ENCODE measurements at regions not wholly inside any gene's neighbourhood (a gene's known extent, or its start where the extent isn't known, plus 50 kb on each side); places are given as distances from the start of the nearest gene placed in this dataset.

DNA sequence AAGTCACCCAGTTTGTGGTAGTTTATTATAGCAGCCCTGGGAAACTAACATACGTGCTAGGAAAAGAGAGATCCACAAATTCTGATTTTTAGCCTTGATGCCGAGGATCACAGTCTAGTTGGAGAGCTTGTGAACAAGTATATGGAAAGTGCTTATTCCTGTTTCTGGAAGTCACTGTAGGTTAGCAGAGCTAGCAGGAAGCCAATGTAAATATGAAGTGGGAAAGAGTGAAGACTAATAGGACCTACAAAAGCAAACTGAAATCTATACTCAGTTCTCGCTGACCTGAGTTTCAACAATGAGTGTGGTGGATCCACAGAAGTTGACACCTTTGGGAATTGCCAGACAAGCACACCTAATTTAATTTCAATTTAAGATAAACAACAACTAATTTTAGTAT is 254.9 kb downstream of the PLK2 start:
- TF ChIP-seq RAD21 (IDR thresholded peaks at IDR 0.05; ENCODE audit: low read length), result no peak
- TF ChIP-seq SIN3A (IDR thresholded peaks at IDR 0.05; ENCODE audit: borderline replicate concordance, low read depth, low read length), result no peak
- no peak for TF ChIP-seq EP300 (IDR thresholded peaks at IDR 0.05; ENCODE audit: borderline replicate concordance in 1 of 2, low read depth in 1 of 2, low read length in 1 of 2)
- TF ChIP-seq YY1 (IDR thresholded peaks at IDR 0.05; ENCODE audit: low read depth), result no peak
- TF ChIP-seq, protein P1, sequence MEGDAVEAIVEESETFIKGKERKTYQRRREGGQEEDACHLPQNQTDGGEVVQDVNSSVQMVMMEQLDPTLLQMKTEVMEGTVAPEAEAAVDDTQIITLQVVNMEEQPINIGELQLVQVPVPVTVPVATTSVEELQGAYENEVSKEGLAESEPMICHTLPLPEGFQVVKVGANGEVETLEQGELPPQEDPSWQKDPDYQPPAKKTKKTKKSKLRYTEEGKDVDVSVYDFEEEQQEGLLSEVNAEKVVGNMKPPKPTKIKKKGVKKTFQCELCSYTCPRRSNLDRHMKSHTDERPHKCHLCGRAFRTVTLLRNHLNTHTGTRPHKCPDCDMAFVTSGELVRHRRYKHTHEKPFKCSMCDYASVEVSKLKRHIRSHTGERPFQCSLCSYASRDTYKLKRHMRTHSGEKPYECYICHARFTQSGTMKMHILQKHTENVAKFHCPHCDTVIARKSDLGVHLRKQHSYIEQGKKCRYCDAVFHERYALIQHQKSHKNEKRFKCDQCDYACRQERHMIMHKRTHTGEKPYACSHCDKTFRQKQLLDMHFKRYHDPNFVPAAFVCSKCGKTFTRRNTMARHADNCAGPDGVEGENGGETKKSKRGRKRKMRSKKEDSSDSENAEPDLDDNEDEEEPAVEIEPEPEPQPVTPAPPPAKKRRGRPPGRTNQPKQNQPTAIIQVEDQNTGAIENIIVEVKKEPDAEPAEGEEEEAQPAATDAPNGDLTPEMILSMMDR (IDR thresholded peaks at IDR 0.05), result no peak
- TF ChIP-seq RCOR1 (IDR thresholded peaks at IDR 0.05; ENCODE audit: low read length), result no peak
- TF ChIP-seq, protein P2, sequence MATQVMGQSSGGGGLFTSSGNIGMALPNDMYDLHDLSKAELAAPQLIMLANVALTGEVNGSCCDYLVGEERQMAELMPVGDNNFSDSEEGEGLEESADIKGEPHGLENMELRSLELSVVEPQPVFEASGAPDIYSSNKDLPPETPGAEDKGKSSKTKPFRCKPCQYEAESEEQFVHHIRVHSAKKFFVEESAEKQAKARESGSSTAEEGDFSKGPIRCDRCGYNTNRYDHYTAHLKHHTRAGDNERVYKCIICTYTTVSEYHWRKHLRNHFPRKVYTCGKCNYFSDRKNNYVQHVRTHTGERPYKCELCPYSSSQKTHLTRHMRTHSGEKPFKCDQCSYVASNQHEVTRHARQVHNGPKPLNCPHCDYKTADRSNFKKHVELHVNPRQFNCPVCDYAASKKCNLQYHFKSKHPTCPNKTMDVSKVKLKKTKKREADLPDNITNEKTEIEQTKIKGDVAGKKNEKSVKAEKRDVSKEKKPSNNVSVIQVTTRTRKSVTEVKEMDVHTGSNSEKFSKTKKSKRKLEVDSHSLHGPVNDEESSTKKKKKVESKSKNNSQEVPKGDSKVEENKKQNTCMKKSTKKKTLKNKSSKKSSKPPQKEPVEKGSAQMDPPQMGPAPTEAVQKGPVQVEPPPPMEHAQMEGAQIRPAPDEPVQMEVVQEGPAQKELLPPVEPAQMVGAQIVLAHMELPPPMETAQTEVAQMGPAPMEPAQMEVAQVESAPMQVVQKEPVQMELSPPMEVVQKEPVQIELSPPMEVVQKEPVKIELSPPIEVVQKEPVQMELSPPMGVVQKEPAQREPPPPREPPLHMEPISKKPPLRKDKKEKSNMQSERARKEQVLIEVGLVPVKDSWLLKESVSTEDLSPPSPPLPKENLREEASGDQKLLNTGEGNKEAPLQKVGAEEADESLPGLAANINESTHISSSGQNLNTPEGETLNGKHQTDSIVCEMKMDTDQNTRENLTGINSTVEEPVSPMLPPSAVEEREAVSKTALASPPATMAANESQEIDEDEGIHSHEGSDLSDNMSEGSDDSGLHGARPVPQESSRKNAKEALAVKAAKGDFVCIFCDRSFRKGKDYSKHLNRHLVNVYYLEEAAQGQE (IDR thresholded peaks at IDR 0.05; ENCODE audit: low read depth, low read length), result no peak
- no peak for TF ChIP-seq FOXM1 (IDR thresholded peaks at IDR 0.05; ENCODE audit: low read depth)
- TF ChIP-seq, protein P3, sequence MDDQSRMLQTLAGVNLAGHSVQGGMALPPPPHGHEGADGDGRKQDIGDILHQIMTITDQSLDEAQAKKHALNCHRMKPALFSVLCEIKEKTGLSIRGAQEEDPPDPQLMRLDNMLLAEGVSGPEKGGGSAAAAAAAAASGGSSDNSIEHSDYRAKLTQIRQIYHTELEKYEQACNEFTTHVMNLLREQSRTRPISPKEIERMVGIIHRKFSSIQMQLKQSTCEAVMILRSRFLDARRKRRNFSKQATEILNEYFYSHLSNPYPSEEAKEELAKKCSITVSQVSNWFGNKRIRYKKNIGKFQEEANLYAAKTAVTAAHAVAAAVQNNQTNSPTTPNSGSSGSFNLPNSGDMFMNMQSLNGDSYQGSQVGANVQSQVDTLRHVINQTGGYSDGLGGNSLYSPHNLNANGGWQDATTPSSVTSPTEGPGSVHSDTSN (IDR thresholded peaks at IDR 0.05), result no peak
- no peak for TF ChIP-seq POLR2AphosphoS5 (IDR thresholded peaks at IDR 0.05; ENCODE audit: low read depth, low read length)
- no peak for TF ChIP-seq FOXJ3 (CRISPR knock-in tag; IDR thresholded peaks at IDR 0.05)
- TF ChIP-seq GABPA (IDR thresholded peaks at IDR 0.05; ENCODE audit: low read depth), result no peak
- no peak for TF ChIP-seq ELF1 (IDR thresholded peaks at IDR 0.05)
- TF ChIP-seq, protein P4, sequence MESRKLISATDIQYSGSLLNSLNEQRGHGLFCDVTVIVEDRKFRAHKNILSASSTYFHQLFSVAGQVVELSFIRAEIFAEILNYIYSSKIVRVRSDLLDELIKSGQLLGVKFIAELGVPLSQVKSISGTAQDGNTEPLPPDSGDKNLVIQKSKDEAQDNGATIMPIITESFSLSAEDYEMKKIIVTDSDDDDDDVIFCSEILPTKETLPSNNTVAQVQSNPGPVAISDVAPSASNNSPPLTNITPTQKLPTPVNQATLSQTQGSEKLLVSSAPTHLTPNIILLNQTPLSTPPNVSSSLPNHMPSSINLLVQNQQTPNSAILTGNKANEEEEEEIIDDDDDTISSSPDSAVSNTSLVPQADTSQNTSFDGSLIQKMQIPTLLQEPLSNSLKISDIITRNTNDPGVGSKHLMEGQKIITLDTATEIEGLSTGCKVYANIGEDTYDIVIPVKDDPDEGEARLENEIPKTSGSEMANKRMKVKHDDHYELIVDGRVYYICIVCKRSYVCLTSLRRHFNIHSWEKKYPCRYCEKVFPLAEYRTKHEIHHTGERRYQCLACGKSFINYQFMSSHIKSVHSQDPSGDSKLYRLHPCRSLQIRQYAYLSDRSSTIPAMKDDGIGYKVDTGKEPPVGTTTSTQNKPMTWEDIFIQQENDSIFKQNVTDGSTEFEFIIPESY (IDR thresholded peaks at IDR 0.05; ENCODE audit: borderline replicate concordance, low read depth), result no peak
- TF ChIP-seq RFX5 (IDR thresholded peaks at IDR 0.05; ENCODE audit: low read length), result no peak
- no peak for TF ChIP-seq CHD2 (IDR thresholded peaks at IDR 0.05; ENCODE audit: low read length, partially characterized antibody)
- TF ChIP-seq JUND (IDR thresholded peaks at IDR 0.05), result no peak
- TF ChIP-seq NFIC (IDR thresholded peaks at IDR 0.05; ENCODE audit: borderline replicate concordance), result no peak
- Histone ChIP-seq H2AFZ (ENCODE audit: low read depth) (no peak overlapping the region), H3K9me3 (no peaks in the 10 kb centered on the region), H3K4me1 (ENCODE audit: control insufficient read depth in 1 of 2, insufficient read depth in 2 of 2, low read depth in 1 of 2, low read length in 1 of 2) (no peaks in the 10 kb centered on the region; a peak in 1 of 4 replicates), H3K9me2 (no peaks in the 10 kb centered on the region), H3K27me3 (ENCODE audit: insufficient read depth) (no peaks in the 10 kb centered on the region), H3F3A (replicated peaks; ENCODE audit: insufficient read depth) (peaks cover 3% of the 10 kb centered on the region), H3K4me3 (ENCODE audit: low read depth in 2 of 2, low read length in 1 of 2) (no peak overlapping the region), H4K20me1 (ENCODE audit: insufficient read depth) (no peaks in the 10 kb centered on the region), H3K27ac (ENCODE audit: low read depth in 2 of 2, low read length in 1 of 2) (no peak overlapping the region), H3K4me2 (no peak overlapping the region), H3K36me3 (replicated peaks in 1 of 2; ENCODE audit: control insufficient read depth in 1 of 2, insufficient read depth in 2 of 2, low read length in 1 of 2) (no peaks in the 10 kb centered on the region), H3K79me2 (ENCODE audit: insufficient read depth) (no peaks in the 10 kb centered on the region), H3K9ac (no peak overlapping the region)
- 92% methylated on average over 3 of the region's 3 CpGs for WGBS (ENCODE audit: low lambda C conversion rate)
- ChIA-PET POLR2A (no interaction called here), CTCF (interaction anchor here (1.0 to 2.3 kb wide), 2 partner anchors 9 to 72 kb away, joined by 3 to 7 read pairs; no protein-coding TSS in a partner anchor)
- no peak for DNase-seq
